GM04504 (cell line): ENCODE measurements at regions not wholly inside any gene's neighbourhood (a gene's known extent, or its start where the extent isn't known, plus 50 kb on each side); places are given as distances from the start of the nearest gene placed in this dataset.

Source experiments
- DNase-seq: peaks from one replicate; pipeline ENCODE4 v3.0.0-alpha.2; 2012; ENCODE audit warnings: low read depth

- DNase-seq, result no peak
These were observed 92.2 kb downstream of the TEX51 start for GRCh38 chr2:126990605-126991532.

GRCh38 chr2:126994340-126994777, 95.7 kb downstream of the TEX51 start:
- DNase-seq, result no peak

GRCh38 chr2:126995621-126996377, 97.1 kb downstream of the TEX51 start:
- no peak for DNase-seq

GRCh38 chr2:126996378-126996699, 97.6 kb downstream of the TEX51 start:
- no peak for DNase-seq
